ENCODE measurements at regions not wholly inside any gene's neighbourhood (a gene's known extent, or its start where the extent isn't known, plus 50 kb on each side); places are given as distances from the start of the nearest gene placed in this dataset.

DNA sequence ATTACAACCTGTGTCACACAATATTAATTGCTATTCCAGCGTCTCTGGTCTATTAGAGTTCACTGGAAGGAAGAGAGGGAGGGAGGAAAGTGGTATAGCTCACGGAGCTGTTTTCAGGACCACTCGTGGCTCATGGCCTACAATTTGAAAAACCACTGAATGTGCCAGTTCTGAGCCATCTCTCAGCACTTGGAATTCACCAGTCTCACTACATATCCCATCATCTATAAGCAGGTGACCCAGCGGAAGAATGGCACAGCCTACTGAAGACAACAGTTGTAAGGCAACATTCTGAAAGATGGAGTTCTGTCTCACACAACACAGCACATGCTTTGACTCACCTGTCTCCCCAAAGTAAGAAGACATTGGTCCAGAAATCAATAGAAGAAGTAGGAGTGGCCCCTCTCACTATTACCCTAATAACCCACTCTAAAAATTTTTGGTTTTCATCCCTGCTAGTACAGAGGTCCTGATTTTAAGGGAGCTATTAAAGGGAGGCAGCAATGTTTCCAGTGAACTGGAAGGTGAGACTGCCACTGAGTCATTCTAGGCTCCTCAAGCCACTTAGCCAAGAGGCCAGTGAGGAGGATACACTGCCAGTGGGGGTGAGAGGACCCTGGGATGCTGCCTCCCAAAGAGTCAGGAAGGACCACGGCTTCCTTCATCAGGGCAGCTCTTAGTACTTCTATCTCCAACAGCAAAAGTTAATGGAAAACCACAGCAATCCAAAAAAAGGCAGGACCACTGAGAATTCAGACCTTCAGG lies 50.0 kb upstream of the DOCK9 start:
- no peak for DNase-seq

DNA sequence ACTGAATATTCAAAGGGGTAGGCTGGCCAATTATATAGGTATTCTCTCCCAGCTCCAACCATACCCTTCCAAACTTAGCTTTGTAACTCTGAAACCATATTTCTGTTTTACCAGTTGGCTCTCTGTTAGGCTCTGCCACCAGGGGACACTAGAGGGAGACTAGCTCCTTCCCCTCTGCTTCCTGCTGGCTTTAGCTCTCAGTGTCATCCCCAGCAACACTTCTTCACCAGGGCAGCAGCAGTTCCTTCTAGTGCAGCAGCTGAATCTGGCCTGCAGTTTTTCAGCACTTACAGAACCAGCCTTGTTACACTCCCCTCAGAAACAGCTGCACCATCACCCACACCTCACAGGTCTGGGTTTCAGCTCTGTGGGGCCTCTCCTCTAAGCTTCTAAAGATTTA lies 51.0 kb upstream of the DOCK9 start:
- no peak for DNase-seq

DNA sequence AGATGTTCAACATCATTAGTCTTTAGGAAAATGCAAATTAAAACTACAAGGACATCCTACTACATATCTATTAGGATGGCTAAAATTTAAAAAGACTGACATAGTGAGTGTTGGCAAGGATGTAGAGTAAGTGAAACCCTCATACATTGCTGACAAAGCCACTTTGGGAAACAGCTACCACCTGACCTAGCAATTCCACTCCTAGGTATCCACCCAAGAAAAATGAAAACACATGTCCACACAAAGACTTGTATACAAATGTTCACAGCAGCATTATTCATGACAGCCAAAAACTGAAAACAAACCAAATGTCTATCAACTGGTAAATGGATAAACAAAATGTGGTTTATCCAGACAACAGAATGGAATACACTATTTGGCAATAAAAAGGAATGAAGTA lies 51.7 kb upstream of the DOCK9 start:
- DNase-seq: no peak

DNA sequence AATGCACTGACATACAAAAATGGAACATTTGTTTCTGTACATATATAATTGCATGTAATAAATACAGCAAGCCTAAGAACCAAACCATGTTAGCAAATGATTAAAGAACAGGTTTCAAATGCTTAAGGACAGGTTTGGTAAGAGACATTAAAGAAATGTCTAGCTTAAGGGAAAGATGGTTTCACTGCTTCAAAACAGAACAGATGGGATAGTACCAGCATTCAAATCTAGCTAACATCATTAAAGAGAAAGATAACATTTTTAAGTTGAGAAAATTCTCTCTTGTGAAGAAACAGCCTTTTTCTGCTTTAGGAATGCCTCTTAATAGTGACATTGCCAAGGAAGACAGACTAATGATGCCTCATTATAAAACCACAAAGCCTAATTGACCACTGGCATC lies 52.5 kb upstream of the DOCK9 start:
- no peak for DNase-seq

DNA sequence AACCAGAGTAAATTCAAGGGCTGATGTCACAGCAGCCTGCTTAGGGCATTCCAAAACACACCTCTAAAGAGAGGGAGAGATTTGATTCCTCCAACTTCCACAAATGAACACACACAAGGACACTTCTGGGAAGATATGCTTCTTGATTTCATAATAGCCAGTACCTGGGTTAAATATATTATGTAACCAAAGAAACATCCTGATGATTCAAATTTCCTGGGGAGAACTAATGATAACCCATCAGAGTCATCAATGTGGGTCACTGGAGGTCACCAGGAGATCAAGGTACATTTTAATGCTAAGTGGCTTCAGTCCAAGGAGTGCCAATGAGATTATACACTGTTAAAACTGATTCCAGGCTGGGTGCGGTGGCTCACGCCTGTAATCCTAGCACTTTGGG lies 54.0 kb upstream of the DOCK9 start:
- no peak for DNase-seq

DNA sequence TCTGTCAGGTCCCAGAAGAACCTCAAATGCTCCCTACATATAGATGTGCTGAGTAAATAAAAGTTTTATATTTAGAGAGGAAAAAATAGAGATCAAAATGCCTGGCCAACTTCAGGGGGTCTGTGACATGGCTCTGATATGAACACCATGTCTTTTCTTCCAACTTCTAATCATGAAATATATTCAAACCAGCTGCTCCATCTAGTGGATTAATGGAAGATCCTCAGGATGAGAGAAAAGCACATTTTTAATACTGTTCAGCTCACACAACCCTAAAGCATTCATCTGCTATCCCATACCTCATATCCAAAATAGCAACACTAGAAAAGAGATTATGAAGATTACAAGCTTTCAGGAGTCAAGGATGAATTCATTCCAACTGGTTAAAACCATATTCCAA lies 56.0 kb upstream of the DOCK9 start:
- peak; percentile 39 for DNase-seq

DNA sequence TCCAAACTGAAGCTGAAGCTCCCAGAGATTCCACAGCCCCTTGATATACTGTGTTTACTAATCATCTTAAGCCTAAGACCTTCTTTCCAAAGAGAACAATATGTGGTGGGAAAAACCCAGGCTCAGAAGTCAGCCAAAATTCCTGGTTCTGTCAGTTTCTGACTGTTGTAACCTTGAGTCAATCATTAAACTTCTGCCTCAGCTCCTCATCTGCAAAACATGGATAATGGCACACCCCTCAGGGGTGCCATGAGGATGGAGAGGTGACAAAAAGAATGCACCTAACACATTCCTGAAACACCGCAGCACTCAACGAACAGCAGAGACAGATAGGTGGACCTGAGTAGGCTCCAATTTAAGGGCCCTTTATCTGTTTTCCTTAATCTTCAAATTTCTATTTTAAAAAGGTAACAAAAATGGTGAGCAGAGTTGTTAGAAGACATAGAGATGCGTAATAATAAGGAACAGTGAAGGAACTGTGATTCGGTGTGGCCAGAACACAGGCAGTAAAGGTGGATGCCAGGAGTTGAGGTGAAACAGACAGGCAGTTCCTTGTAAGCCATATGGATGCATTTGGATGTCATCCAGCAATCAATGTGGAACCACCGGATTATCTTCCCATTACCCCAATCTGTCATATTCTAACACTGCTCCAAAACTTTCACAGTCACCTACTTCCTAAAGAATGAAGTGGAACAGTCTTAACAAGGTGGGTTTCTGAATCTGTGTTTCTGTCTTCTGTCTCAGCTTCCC lies 56.6 kb upstream of the DOCK9 start:
- DNase-seq: no peak

DNA sequence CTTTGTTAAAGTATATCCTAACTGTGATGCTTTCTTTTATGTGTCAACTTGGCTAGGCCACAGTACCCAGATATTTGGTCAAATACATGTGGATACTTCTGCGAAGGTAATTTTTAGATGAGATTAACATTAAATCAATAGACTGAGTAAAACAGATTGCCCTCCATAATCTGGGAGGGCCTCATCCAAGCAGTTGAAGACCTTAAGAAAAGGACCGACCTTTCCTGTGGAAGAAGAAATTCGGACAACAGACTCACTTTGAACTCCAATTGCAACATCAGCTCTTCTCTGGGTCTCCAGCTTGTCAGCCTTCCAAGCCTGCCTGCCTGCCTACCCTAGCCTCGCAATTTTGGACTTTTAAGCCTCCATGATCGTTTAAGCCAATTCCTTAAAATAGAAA lies 57.9 kb upstream of the DOCK9 start:
- no peak for DNase-seq

DNA sequence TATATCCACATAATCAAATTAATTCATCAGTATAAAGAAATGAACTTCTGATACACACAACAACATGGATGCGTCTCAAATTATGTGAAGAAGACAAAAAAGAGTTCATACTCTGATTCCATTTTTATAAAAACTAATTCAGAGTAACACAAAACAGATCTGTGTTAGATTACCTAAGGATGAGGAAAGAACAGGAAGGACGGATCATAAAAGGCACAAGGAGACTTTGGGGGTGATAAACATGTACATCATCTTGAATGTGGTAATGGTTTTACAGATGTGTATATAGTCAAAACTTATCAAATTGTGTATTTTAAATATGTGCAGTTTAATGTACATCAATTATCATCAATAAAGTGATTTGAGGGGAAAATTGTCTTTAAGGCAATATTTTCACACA lies 59.9 kb upstream of the DOCK9 start:
- no peak for DNase-seq

DNA sequence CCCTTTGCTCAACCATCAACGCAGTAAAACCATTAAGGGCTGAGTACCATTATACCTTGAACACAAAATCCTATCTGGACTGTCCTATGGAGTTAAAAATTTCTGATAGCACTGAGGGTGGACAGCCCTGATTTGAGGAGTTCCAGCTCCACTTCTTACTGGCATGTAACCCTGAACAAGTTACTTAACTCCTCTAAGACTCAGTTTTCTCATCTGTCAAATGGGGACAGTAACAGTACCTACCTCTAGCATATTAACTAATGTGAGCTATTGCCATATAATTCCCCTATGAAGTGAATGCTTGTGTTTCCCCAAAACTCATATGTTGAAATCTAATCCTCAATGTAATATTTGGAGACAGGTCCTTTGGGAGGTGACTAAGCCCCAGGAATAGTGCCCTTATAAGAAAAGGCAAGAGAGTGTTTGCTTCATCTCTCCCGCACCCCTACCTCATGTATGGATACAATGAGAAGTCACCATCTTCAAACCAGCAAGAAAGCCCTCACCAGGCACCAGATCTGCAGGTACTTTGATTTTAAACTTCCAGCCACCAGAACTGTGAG lies 61.9 kb upstream of the DOCK9 start:
- no peak for DNase-seq

DNA sequence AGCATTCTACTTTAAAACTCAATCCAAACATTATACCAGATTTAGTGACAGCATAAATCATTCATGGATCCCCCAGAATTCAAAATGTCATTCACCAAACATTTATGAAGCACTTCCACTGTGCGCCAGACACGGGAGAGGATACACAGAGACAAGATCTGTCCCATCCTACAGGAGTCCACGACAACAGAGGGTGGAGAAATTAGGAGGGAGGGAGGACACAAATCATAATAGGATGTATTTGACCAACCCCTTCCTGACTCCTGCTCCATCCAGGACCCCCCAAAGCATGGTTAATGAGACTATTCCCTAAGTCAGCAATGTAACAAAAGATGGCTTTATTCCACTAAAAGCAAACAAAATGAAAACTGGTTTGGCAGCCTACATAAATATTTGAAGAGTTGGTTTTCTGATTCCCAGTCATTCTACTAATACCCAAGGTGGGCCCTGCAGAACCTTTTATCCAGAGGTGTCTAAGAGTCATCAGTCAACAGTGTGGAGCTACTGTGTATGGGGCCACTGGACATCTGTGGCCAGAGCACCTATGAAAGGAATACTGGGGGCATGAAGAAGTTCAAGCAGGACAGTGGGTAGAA lies 62.8 kb upstream of the DOCK9 start:
- DNase-seq: peak; percentile 52

DNA sequence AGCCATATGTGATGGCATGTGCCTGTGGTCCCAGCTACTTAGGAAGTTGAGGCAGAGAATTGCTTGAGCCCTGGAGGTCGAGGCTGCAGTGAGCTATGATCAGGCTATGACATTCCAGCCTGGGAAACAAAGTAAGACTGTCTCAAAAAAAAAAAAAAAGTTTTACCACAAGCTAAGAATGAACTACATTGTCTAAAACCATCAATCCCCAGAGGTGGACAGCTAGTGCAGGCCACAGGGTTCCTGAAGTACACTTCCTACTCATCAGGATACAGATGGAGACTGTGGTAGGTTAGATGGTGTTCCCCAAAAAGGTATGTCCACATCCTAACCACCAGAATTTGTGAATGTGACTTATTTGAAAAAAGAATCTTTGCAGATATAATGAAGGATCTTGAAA lies 63.5 kb upstream of the DOCK9 start:
- no peak for DNase-seq

DNA sequence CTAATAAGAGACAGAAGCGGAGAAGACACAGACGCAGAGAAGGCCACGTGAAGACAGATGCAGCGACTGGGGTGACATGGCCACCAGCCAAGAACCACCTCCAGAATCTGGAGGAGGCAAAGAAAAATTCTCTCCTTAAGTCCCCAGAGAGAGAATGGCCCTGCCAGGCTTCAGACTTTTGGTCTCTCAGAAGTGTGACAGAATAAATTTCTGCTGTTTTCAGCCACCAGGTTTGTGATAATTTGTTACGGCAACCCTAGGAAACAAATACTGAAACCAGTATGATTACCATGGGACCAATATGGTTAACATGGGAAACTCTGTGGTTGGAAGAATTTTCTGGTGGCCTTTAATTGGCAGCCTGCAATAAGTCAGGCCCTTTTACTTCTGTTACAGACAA lies 63.9 kb upstream of the DOCK9 start:
- no peak for DNase-seq

DNA sequence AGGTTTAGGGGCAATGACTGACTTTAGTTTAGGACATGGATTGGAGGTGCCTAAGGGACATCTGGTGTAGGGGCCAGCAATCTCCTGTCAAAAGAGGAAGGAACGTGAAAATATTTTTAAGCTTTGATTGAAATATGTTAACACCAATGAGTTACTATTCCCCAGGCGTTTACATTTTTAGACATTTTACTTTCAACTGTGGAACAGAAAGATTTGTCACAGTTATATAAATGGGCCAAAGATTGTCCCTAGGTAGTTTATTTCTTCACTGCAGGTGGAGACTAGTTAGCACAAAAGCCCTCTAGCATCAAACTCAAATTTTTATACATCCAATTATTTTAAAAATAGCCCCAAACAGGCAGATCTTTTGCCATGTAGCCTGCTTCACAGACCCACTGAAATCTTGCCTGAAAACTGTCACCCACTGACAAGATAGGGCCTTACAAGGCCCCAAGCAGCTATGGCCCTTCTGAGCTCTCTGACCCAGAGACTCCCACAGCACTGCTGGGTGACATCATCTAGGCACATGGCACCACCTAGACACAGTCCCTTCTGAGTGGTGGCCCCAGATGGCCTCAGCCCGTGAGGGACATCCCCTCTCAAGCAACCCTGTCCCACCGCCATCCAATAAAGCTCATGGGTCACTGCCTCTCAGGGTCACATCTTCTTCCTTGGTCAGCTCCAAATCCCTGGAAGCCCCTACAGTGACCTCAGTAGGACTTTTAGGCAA lies 64.8 kb upstream of the DOCK9 start:
- no peak for DNase-seq

DNA sequence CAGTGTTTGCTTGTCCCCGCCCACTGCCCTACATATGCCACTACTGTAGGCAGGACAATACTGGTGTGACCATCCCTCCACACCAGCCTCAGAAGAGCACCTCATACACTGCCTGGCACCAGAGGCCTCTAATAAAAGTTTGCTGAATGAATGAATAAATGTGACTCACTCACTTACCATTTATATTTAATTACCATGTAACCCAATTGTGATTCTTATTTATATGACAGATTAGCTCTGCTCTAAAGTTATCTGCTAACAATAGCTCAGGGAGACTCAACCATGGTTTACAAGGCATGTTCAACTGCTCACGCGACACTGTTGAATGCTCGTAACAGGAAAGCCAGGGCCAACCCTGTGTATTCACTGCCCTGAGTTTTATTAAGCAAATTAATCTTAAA lies 66.0 kb upstream of the DOCK9 start:
- no peak for DNase-seq

DNA sequence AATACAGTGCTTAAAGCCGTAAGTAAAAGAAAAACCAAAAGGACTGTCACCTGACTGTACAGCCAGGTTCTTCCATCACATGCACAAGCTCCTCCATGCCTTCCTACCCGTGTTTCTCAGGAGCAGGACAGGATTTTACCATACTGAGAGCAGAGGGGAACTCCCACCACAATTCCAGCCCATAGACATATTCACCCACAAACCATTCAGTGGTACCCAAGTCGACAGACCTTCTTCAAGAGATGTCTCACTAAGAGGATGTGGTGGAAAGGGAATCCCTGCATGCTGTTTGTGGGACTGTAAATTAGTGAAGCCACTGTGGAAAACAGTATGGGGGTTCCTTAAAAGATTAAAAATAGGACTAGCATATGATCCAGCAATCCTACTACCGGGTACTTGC lies 66.9 kb upstream of the DOCK9 start:
- no peak for DNase-seq

DNA sequence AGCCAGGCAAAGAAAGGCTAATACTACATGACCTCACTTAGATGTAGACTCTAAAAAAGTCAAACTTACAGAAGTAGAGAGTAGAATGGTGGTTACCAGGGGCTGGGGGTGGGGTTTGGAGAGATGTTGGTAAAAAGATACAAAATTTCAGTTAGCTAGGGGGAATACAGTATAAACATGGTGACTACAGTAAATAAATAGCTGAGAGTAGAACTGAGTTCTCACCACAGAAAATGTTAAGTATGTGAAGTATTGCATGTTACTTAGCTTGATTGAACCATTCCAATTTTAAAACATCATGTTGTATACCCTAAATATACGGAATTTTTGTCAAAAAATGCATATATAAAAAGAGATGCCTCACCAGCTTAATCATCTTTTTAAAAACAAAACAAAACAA lies 67.5 kb upstream of the DOCK9 start:
- DNase-seq: no peak

DNA sequence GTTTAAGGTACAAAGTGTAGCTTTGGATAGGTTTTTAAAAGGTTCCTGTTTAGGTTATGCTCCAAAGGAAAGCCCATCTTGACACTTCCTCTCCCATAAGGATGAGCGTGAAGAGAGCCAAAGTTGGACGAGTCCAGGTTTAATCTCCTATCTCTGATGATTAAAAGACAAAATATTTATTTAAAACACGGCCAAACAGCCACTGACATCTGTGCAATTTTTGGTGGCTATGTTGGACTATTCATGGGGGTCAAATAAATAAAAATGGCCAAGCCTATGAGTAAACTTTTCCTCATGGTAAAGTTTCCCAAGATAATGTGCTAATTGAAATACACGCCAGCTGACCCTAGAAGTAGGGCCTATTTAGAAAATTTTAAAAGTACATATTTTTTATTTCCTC lies 69.0 kb upstream of the DOCK9 start:
- no peak for DNase-seq

DNA sequence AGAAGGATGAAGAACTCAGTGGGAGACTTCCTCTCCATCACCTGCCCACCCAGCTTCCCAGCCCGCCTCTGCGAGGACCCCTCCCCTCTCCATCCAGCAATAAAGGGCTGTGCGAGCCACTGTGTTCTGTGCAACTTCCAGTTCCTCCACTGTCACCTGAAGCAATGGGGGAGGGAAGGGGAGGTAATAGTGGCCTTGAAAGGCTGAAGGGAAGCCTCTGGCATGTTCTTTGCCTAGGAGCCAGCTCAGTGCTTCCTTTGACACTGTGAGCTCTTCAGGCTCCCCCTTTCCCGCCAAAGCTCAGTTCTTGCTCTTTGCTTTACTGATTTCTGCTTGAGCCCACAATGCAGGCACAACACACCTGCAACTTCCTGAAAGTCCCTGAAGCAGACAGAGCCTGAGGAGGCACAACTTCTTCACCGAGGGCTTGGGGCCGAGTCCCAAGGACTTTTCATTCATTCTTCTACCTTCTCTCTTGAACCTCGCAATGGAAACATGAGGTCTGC lies 73.2 kb upstream of the DOCK9 start:
- DNase-seq: no peak

DNA sequence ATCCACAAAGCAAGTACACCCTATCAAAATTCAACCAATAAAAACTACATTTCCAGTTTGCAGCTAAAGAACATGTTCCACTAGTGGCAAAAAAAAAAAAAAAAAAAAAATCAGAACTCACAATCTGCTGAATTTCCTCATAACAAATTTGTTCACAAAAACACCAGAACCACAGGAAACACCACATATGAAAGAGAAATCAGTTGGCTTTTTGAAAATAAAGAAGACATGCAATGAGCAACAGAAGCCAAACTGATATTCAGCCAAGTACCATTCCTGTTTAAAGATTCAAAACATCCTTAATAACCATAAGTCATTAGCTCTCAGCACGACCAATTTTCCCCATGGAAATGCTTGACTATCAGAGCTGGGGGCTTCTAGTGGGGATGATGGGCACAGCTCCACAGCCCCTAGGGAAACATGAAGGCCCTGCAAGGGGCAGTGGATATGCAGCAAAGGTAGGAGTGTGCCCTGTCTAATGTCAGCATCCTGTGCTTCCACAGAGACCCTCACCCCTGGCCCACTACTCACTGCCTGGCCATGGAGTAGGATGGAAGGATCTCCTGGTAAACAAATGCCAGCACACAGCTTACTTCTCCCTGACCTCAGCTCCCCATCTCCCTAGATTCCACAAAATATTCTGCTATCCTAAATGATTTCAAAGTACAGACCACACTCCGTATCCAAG lies 74.0 kb upstream of the DOCK9 start:
- DNase-seq: no peak

DNA sequence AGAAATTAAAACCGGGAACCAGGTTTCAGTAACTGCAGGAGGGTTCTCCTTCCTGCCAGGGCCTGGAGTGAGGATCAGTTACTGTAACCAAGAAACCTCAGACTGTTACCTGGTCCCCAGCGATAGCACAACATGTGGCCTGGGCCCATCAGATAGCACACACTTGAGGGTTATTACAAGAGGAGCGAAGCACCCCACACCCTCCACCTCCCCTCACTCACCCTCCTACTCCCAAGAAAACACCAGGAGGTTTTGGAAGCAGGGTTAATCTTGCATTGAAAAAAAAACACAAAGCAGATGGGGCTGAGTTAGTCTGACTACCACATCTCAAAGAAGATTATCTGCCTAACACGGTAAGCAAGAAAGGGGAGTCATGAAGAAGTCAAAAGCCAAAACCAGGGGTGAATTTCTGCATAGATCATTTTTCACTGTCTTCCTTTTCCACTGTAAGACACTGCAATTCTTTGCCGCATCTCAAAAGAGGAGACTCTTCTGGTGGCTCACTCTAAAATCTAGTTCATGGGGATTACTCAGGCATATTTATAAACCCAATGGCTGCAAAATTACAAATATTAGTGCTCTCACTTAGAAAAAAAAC lies 75.9 kb upstream of the DOCK9 start:
- no peak for DNase-seq

DNA sequence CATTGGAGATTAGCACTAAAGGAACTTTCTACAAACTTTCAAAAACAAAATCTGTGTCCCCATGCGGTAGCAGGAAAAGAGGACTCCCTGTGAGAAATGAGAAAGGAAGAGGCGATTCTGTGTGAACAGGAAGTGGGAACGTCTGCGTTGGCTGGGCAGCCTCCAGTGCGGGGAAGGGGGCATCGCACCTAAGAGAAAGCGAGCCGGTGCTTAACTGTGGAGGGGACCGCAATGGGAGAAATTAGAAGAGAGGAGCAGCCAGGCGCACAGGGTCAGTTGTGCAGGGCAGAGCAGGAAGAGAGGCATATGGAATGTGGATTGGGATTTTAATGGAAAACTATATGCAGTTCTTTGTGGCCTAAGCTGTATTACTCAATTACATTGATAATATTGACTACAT lies 77.4 kb upstream of the DOCK9 start:
- no peak for DNase-seq

Measured in DMS153 (cell line).